ENCODE measurements at regions not wholly inside any gene's neighbourhood (a gene's known extent, or its start where the extent isn't known, plus 50 kb on each side); places are given as distances from the start of the nearest gene placed in this dataset.

GRCh38 chr5:10153808-10154537, 95.7 kb downstream of the ATPSCKMT start:
- CTCF ChIA-PET, result no interaction called here
- Mint-ChIP-seq H3K36me3 (ENCODE audit: low read depth) (no peaks in the 10 kb centered on the region), H3K9me3 (ENCODE audit: insufficient read depth) (no peaks in the 10 kb centered on the region), H3K27ac (no peak overlapping the region), H3K4me3 (no peak overlapping the region), H3K4me1 (ENCODE audit: low read depth) (no peaks in the 10 kb centered on the region), H3K27me3 (ENCODE audit: low read depth) (no peaks in the 10 kb centered on the region)
- no peak for ATAC-seq
- POLR2A ChIA-PET, result no interaction called here
- no peak for DNase-seq

DNA sequence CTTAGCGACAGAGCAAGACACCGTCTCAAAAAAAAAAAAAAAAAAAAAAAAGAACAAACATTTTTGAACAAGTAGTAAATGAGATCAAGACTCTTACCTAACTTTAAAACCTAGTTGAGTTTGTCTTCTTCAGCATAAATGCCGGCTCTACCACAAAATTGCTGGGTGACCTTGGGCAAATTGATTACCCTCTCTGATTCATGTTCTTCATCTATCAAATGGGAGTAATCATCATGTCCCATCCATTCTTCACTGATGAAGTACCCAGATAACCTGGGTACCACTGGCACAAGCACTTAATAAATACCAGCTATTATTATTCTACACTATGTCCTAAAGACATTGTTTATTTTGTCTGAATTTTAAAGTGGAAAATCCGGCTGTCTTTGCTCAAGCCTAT, 96.3 kb downstream of the ATPSCKMT start:
- H3K4me1 Mint-ChIP-seq (ENCODE audit: low read depth), result no peaks in the 10 kb centered on the region
- H3K27me3 Mint-ChIP-seq (ENCODE audit: low read depth), result no peaks in the 10 kb centered on the region
- ChIA-PET POLR2A (no interaction called here), CTCF (no interaction called here)
- ATAC-seq, result no peak
- no peak overlapping the region for H3K4me3 Mint-ChIP-seq
- H3K9me3 Mint-ChIP-seq (ENCODE audit: insufficient read depth), result no peaks in the 10 kb centered on the region
- H3K36me3 Mint-ChIP-seq (ENCODE audit: low read depth), result no peaks in the 10 kb centered on the region
- no peak for DNase-seq
- no peak overlapping the region for H3K27ac Mint-ChIP-seq

DNA sequence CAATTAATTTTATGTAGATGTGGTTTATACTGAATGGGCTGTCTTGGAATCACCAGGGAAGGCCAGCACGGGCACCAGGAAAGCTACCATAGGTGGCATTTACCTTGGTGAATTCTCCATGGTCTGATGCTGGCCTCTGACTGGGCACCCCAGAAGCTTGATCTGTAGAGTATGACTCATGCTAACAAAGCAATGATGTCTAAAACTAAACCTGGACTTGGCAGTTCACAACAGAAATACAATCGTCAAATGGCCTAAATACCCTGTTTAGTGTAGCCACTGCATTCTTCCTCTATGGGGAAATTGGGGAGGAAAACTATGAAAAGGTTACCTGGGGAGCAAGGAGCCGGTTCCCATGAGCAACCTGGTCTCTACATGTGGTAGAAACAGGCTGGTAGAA, 98.0 kb downstream of the ATPSCKMT start:
- H3K9me3 Mint-ChIP-seq (ENCODE audit: insufficient read depth), result no peaks in the 10 kb centered on the region
- ATAC-seq (no peak), DNase-seq (no peak)
- H3K36me3 Mint-ChIP-seq (ENCODE audit: low read depth), result no peaks in the 10 kb centered on the region
- H3K27me3 Mint-ChIP-seq (ENCODE audit: low read depth), result no peaks in the 10 kb centered on the region
- no peak overlapping the region for H3K4me3 Mint-ChIP-seq
- H3K4me1 Mint-ChIP-seq (ENCODE audit: low read depth), result no peaks in the 10 kb centered on the region
- POLR2A ChIA-PET, result no interaction called here
- no peak overlapping the region for H3K27ac Mint-ChIP-seq
- CTCF ChIA-PET, result no interaction called here

DNA sequence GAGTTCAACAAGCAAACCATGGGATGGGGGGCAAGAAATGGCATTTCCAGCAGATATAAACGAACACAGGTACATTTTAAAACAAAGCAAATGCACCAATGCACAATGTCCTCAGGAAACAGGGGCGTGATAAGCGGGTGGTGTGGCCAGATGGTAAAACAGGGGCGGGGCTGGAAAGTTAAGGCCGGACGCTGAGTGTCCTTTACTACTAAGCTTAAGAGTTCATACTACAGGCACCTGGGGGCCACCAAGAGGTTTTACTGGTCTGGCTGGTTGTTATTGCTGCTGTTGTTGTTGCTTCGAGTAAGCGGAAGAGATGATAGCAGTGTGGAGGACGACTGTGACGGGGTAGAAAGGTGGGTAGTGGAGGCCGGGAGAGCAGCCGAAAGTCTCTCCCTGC, 99.8 kb downstream of the ATPSCKMT start:
- H3K9me3 Mint-ChIP-seq (ENCODE audit: insufficient read depth), result no peaks in the 10 kb centered on the region
- no peak for ATAC-seq
- no peak overlapping the region for H3K27ac Mint-ChIP-seq
- ChIA-PET POLR2A (no interaction called here), CTCF (no interaction called here)
- DNase-seq, result no peak
- H3K36me3 Mint-ChIP-seq (ENCODE audit: low read depth), result no peaks in the 10 kb centered on the region
- no peak overlapping the region for H3K4me3 Mint-ChIP-seq
- no peaks in the 10 kb centered on the region for H3K4me1 Mint-ChIP-seq (ENCODE audit: low read depth)
- H3K27me3 Mint-ChIP-seq (ENCODE audit: low read depth), result no peaks in the 10 kb centered on the region

DNA sequence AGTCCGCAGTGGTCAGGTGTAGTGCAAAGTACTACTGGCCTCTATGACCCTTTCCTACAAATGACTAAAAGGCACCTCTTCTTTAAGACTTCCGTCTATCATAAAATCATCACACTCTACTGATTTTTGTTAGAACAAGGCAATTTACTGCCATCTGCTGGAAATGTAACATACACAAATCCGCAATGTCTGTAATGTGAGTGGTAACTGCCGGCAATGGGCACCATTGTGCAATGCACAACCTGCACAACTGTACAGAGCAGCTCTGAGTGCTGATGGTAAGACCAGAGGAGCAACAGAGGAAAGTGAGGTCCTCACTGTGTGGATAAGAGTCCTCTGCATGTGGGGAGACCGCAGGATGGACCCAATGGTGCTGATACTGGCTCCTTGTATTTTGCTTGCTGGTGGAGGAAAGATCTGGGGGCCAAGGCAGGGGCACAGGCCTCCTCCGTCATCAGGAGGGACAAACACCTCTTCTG, 103.7 kb downstream of the ATPSCKMT start:
- POLR2A ChIA-PET, result interaction anchor here (0.6 kb wide), 1 partner anchor 439 kb away, joined by 3 read pairs; no protein-coding TSS in a partner anchor
- ATAC-seq (no peak), DNase-seq (no peak)
- CTCF ChIA-PET, result no interaction called here
- H3K36me3 Mint-ChIP-seq (ENCODE audit: low read depth), result no peaks in the 10 kb centered on the region
- H3K4me1 Mint-ChIP-seq (ENCODE audit: low read depth), result no peaks in the 10 kb centered on the region
- H3K27ac Mint-ChIP-seq, result no peak overlapping the region
- H3K27me3 Mint-ChIP-seq (ENCODE audit: low read depth), result no peaks in the 10 kb centered on the region
- no peak overlapping the region for H3K4me3 Mint-ChIP-seq
- H3K9me3 Mint-ChIP-seq (ENCODE audit: insufficient read depth), result no peaks in the 10 kb centered on the region

DNA sequence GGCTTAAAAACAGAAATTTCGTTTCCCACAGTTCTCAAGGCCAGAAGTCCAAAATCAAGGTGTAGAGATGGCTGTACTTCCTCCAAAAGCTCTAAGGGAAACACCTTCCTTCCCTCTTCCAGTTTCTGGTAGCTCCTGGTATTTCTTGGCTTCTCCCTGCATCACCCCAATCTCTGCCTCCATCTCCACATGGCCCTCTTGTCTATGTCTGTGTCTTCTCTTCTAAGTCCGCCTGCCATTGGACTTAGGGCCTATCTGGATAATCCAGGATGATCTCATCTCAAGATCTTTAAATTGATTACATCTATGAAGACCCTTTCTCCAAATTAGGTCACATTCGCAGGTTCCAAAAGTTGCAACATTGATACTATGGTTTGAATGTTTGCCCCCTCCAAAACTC, 105.6 kb downstream of the ATPSCKMT start:
- POLR2A ChIA-PET, result interaction anchor here (0.6 kb wide), 1 partner anchor 19 kb away, joined by 3 read pairs; no protein-coding TSS in a partner anchor
- CTCF ChIA-PET, result no interaction called here
- H3K4me3 Mint-ChIP-seq, result no peak overlapping the region
- ATAC-seq (no peak), DNase-seq (no peak)
- H3K27ac Mint-ChIP-seq, result no peak overlapping the region
- no peaks in the 10 kb centered on the region for H3K36me3 Mint-ChIP-seq (ENCODE audit: low read depth)
- H3K27me3 Mint-ChIP-seq (ENCODE audit: low read depth), result no peaks in the 10 kb centered on the region
- no peaks in the 10 kb centered on the region for H3K9me3 Mint-ChIP-seq (ENCODE audit: insufficient read depth)
- H3K4me1 Mint-ChIP-seq (ENCODE audit: low read depth), result no peaks in the 10 kb centered on the region

- ChIA-PET POLR2A (no interaction called here), CTCF (no interaction called here)
- H3K36me3 Mint-ChIP-seq (ENCODE audit: low read depth), result no peaks in the 10 kb centered on the region
- DNase-seq, result no peak
- no peaks in the 10 kb centered on the region for H3K4me1 Mint-ChIP-seq (ENCODE audit: low read depth)
- no peak overlapping the region for H3K4me3 Mint-ChIP-seq
- no peak overlapping the region for H3K27ac Mint-ChIP-seq
- no peak for ATAC-seq
- H3K9me3 Mint-ChIP-seq (ENCODE audit: insufficient read depth), result no peaks in the 10 kb centered on the region
- H3K27me3 Mint-ChIP-seq (ENCODE audit: low read depth), result no peaks in the 10 kb centered on the region
Observed at GRCh38 chr5:10140195-10140973, 109.3 kb downstream of the ATPSCKMT start.

DNA sequence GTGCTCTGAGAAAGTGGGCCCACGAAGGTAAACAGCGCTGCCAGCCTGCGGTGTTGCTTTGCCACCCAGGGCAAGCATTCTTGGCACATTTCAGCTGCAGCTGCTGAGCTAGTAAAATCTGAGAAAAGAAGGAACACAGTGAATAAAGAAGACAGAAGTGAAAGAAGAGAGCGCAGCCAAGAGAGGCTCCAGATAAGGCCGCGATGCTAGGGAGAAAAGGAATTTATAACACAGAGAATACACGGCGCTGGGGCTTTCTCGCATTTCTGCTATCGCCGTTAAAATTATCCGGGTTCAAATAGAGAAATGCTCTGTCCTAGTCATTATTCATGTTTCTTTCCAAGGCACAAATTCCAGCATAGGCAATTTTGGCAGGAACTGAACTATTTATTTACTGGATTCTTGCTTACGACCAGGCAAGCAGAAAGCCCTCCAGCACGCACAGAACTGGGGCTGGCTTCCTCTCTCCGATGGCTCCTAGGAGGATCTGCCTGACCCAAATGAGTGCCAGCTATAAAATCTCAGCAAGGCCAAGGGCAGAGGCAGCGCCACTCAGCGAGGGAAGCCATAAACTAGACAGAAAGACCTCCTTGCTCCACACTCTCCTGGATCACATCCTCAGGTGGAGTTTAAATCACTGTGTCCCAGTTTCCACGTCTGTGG, 111.2 kb downstream of the ATPSCKMT start:
- Mint-ChIP-seq H3K27ac (no peak overlapping the region), H3K9me3 (ENCODE audit: insufficient read depth) (no peaks in the 10 kb centered on the region), H3K4me3 (no peak overlapping the region), H3K4me1 (ENCODE audit: low read depth) (no peaks in the 10 kb centered on the region), H3K27me3 (ENCODE audit: low read depth) (no peaks in the 10 kb centered on the region), H3K36me3 (ENCODE audit: low read depth) (no peaks in the 10 kb centered on the region)
- ChIA-PET CTCF (no interaction called here), POLR2A (no interaction called here)
- ATAC-seq, result no peak
- DNase-seq, result no peak

DNA sequence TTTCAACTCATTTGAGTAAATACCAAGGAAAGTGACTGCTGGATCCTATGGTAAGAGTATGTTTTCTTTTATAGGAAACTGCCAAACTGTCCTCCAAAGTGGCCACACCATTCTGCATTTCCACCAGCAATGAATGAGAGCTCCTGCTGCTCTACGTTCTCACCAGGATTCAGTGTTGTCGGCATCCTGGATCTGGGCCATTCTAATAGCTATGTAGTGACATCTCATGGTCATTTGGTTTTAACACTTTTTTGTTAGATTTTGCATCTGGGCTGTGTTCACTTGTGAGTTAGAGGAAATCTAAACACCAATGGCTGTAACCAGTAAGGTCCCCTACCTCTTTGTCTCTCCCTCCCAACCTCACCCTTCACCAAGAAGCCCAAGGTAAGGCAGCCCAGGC, 115.9 kb downstream of the ATPSCKMT start:
- Mint-ChIP-seq H3K36me3 (ENCODE audit: low read depth) (no peaks in the 10 kb centered on the region), H3K9me3 (ENCODE audit: insufficient read depth) (no peaks in the 10 kb centered on the region), H3K4me3 (no peak overlapping the region), H3K4me1 (ENCODE audit: low read depth) (no peaks in the 10 kb centered on the region), H3K27ac (no peak overlapping the region), H3K27me3 (ENCODE audit: low read depth) (no peaks in the 10 kb centered on the region)
- POLR2A ChIA-PET, result no interaction called here
- CTCF ChIA-PET, result no interaction called here
- no peak for DNase-seq
- no peak for ATAC-seq

- ChIA-PET POLR2A (no interaction called here), CTCF (no interaction called here)
- Mint-ChIP-seq H3K27ac (no peak overlapping the region), H3K36me3 (ENCODE audit: low read depth) (no peaks in the 10 kb centered on the region), H3K9me3 (ENCODE audit: insufficient read depth) (no peaks in the 10 kb centered on the region), H3K4me3 (no peak overlapping the region), H3K4me1 (ENCODE audit: low read depth) (no peaks in the 10 kb centered on the region), H3K27me3 (ENCODE audit: low read depth) (no peaks in the 10 kb centered on the region)
- no peak for DNase-seq
- no peak for ATAC-seq
Observed at GRCh38 chr5:10130881-10131280, 118.8 kb downstream of the ATPSCKMT start.

DNA sequence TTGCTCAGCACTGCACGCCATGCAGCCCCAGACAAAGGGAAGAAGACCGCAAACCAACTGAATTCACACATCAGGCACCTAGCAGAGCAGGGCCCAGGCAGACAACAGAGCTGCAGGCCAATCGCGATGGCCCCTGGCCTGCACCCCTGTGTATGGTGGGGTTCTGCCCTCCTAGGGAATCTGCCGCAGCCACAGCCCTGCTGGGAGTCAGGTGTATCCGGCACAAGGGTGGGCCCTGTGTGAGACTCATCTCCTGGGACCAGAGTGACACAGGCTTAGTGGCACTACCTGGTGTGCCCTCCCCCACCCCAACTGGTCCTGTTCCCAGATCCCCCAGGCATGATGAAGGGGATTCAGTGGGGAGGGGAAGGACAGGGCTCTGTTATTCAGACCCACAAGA, 122.8 kb downstream of the ATPSCKMT start:
- no peaks in the 10 kb centered on the region for H3K36me3 Mint-ChIP-seq (ENCODE audit: low read depth)
- no peaks in the 10 kb centered on the region for H3K4me1 Mint-ChIP-seq (ENCODE audit: low read depth)
- H3K4me3 Mint-ChIP-seq, result no peak overlapping the region
- H3K27ac Mint-ChIP-seq, result no peak overlapping the region
- no peaks in the 10 kb centered on the region for H3K9me3 Mint-ChIP-seq (ENCODE audit: insufficient read depth)
- ChIA-PET POLR2A (no interaction called here), CTCF (no interaction called here)
- ATAC-seq (no peak), DNase-seq (no peak)
- H3K27me3 Mint-ChIP-seq (ENCODE audit: low read depth), result no peaks in the 10 kb centered on the region

DNA sequence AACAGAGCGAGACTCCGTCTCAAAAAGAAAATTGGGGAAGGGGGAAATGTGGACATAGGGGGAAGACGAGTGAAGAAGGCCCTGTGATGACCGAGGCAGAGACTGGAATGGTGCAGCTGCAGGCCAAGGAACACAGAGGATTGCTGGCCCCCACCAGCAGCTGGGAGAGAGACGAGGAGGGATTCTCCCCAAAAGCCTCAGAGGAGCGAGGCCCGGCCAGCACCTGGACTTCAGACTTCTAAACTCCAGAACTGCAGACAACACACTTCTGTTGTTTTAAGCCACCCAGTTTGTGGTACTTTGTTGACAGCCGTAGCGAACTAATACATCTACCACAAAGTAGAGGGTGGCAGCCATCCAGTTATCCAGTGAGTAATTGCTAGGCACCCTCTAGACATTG, 124.6 kb downstream of the ATPSCKMT start:
- Mint-ChIP-seq H3K9me3 (ENCODE audit: insufficient read depth) (no peaks in the 10 kb centered on the region), H3K4me1 (ENCODE audit: low read depth) (no peaks in the 10 kb centered on the region), H3K36me3 (ENCODE audit: low read depth) (no peaks in the 10 kb centered on the region), H3K27me3 (ENCODE audit: low read depth) (no peaks in the 10 kb centered on the region), H3K27ac (no peak overlapping the region), H3K4me3 (no peak overlapping the region)
- no peak for DNase-seq
- ChIA-PET POLR2A (no interaction called here), CTCF (no interaction called here)
- ATAC-seq, result no peak
